Activated T-helper 2 cell treated with anti-CD3 and anti-CD28 coated beads, Interferon-gamma antibody, Interleukin-2, Interleukin-4, amounts not matched to agents 10 μg/mL and 5 μg/mL and 100 μg/mL, durations not matched to agents 14 hours and 24 hours and 36 hours (primary cell): ENCODE measurements at regions not wholly inside any gene's neighbourhood (a gene's known extent, or its start where the extent isn't known, plus 50 kb on each side); places are given as distances from the start of the nearest gene placed in this dataset.

ENCODE experiments used
- DNase-seq: peaks from one replicate; pipeline ENCODE4 v3.0.0; 2021; ENCODE audit warnings: low spot score
- H3K27ac Mint-ChIP-seq: one replicate; pipeline ENCODE4 v1.8.0; 2021; ENCODE audit warnings: mixed read lengths
- H3K27me3 Mint-ChIP-seq: one replicate; pipeline ENCODE4 v1.8.0; 2021; ENCODE audit warnings: low read depth, mixed read lengths
- H3K36me3 Mint-ChIP-seq: one replicate; pipeline ENCODE4 v1.8.0; 2021; ENCODE audit warnings: low read depth, mixed read lengths
- H3K4me1 Mint-ChIP-seq: one replicate; pipeline ENCODE4 v1.8.0; 2021; ENCODE audit warnings: low read depth, mixed read lengths
- H3K4me3 Mint-ChIP-seq: one replicate; pipeline ENCODE4 v1.8.0; 2021; ENCODE audit warnings: low read depth, mild to moderate bottlenecking, moderate library complexity, mixed read lengths
- H3K9me3 Mint-ChIP-seq: one replicate; pipeline ENCODE4 v1.8.0; 2021; ENCODE audit warnings: mixed read lengths
- intact Hi-C: fragments of 100-400 bp; cut with micrococcal nuclease; formaldehyde crosslinking; loops from one replicate; pipeline ENCODE4 v1.15.1; 2023

DNA sequence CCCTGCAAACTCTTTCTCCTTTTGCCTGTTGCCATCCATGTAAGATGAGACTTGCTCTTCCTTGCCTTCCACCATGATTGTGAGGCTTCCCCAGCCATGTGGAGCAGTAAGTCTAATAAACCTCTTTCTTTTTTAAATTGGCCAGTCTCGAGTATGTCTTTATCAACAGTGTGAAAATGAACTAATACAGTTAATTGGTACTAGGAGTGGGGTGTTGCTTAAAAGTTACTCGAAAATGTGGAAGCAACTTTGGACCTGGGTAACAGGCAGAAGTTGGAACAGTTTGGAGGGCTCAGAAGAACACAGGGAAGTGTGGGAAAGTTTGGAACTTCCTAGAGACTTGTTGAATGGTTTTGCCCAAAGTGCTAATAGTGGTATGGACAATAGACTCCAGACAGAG is 359.2 kb upstream of the KHDRBS2 start:
- DNase-seq, result no peak
- H3K9me3 Mint-ChIP-seq, result peaks cover 68% of the 10 kb centered on the region
- no peaks in the 10 kb centered on the region for H3K36me3 Mint-ChIP-seq
- no peaks in the 10 kb centered on the region for H3K4me1 Mint-ChIP-seq
- no peak overlapping the region for H3K4me3 Mint-ChIP-seq
- intact Hi-C loops, result no loop called here
- no peaks in the 10 kb centered on the region for H3K27me3 Mint-ChIP-seq
- no peak overlapping the region for H3K27ac Mint-ChIP-seq

DNA sequence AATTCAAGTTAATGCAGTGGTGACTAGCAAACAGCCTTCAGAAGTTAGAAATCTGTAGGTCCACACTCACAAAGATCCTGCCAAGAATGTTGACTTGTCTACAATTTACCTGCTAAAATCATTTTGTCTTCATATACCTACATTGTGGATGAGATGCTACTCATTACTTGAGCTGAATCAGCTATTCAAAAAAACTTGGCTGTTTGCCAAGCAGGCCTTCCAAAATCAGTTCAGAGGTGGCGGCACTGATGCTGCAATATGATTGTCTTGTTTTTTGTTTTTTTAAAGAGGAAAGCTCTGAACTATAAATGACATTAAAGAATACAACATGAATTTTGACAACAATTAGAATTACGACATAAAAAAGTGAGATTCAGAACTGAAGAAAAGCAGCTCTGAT is 354.7 kb upstream of the KHDRBS2 start:
- no peaks in the 10 kb centered on the region for H3K36me3 Mint-ChIP-seq
- no peak overlapping the region for H3K4me3 Mint-ChIP-seq
- peaks cover 69% of the 10 kb centered on the region for H3K9me3 Mint-ChIP-seq
- H3K27ac Mint-ChIP-seq, result no peak overlapping the region
- intact Hi-C loops, result no loop called here
- no peak for DNase-seq
- H3K4me1 Mint-ChIP-seq, result no peaks in the 10 kb centered on the region
- no peaks in the 10 kb centered on the region for H3K27me3 Mint-ChIP-seq

DNA sequence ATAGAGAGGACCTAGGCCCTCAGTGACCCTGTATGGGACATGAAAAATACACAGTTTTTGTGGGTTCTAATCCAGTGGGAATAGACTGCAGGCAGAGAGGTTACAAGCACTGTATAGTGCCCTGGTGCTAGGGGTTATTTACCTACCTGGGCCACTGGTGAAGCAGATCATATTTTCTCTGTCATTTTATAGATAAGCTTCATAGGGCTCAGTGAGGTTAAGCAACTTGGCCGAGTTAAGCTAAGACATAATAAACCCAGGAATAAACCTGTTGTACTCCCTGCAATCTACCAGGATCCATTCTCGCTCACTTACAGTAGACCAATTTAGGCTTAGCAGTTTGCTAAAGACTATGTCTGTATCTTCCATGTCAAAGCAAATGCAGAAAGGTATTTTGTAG is 340.6 kb upstream of the KHDRBS2 start:
- Mint-ChIP-seq H3K27me3 (no peaks in the 10 kb centered on the region), H3K36me3 (no peaks in the 10 kb centered on the region), H3K4me1 (no peaks in the 10 kb centered on the region), H3K27ac (no peak overlapping the region), H3K4me3 (no peak overlapping the region), H3K9me3 (peaks cover 32% of the 10 kb centered on the region)
- intact Hi-C loops, result no loop called here
- DNase-seq, result no peak

DNA sequence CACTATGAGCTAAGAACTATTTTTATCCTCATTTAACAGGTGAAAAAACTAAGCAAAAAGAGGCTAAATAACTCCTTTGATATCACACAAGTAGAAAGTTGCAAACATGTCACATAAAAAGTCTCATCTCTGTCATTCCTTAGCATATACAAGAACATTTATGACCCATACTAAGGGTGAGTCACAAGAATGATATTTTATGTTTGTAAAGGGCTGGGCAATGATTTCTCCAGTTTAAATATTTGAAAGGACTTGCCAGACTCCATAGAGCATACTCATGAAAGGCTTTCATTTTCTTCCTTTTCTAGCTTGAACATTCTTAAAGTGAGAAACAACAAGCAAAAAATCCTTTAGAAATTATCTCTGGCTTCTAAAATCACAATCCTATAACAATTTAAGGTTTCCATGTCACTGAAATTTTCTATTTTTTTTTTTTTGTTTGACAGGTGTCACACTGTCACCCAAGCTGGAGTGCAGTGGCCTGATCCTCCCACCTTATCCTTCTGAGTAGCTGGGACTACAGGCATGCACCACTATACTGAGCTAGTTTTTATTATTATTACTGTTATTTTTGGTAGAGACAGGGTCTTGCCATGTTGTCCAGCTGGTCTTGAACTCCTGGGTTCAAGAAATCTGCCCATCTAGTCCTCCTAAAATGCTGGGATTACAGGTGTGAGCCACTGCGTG is 338.0 kb upstream of the KHDRBS2 start:
- H3K36me3 Mint-ChIP-seq, result no peaks in the 10 kb centered on the region
- no peaks in the 10 kb centered on the region for H3K27me3 Mint-ChIP-seq
- intact Hi-C loops, result no loop called here
- H3K9me3 Mint-ChIP-seq, result peaks cover 25% of the 10 kb centered on the region
- H3K27ac Mint-ChIP-seq, result no peak overlapping the region
- H3K4me3 Mint-ChIP-seq, result no peak overlapping the region
- H3K4me1 Mint-ChIP-seq, result no peaks in the 10 kb centered on the region
- DNase-seq, result no peak

DNA sequence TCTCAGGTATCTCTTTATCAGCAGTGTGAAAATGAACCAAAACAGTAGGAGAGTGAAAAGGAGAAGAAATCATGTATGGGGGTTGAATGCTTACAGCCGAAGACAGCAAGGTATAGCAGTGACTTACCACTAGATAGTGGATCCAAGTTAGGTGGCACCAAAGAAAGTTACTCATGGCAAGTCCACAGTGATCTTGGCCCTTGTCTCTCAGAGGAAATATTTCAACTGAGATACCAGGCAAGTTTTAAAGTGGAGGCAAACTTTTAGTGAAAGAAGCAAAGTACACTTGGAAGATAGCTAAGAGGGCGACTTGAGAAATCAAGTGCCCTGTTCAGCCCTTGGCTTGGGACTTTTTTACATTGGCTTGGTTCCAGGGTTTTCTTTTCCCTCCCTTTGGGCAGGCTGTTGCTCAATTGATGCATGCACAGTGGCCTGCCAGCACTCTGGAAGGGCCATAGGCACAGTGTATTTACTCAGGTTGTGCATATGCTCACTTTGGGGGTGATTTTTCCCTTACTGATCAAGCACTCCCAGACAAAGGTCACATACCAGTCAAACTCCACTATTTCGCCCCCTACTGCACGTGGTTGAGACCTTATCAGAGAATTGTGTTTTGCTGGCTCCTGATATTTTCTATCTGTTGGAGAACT is 329.5 kb upstream of the KHDRBS2 start:
- intact Hi-C loops, result no loop called here
- Mint-ChIP-seq H3K9me3 (peaks cover 62% of the 10 kb centered on the region), H3K27ac (no peak overlapping the region), H3K4me3 (no peak overlapping the region), H3K4me1 (no peaks in the 10 kb centered on the region), H3K36me3 (no peaks in the 10 kb centered on the region), H3K27me3 (no peaks in the 10 kb centered on the region)
- no peak for DNase-seq

DNA sequence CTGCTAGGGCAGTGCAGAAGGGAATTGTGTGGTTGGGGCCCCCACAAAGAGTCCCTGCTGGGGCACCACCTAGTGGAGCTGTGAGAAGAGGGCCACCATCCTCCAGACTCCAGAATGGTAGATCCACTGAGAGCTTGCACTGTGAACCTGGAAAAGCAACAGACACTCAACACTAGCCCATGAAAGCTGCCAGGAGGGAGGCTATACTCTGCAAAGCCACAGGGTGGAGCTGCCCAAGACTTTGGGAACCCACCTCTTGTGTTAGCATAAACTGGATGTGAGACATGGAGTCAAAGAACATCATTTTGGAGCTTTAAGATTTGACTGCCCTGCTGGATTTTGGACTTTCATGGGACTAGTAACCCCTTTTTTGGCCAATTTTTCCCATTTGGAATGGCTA is 328.4 kb upstream of the KHDRBS2 start:
- no peak overlapping the region for H3K27ac Mint-ChIP-seq
- no peak overlapping the region for H3K4me3 Mint-ChIP-seq
- DNase-seq, result no peak
- intact Hi-C loops, result no loop called here
- H3K9me3 Mint-ChIP-seq, result peaks cover 66% of the 10 kb centered on the region
- no peaks in the 10 kb centered on the region for H3K4me1 Mint-ChIP-seq
- no peaks in the 10 kb centered on the region for H3K27me3 Mint-ChIP-seq
- no peaks in the 10 kb centered on the region for H3K36me3 Mint-ChIP-seq

DNA sequence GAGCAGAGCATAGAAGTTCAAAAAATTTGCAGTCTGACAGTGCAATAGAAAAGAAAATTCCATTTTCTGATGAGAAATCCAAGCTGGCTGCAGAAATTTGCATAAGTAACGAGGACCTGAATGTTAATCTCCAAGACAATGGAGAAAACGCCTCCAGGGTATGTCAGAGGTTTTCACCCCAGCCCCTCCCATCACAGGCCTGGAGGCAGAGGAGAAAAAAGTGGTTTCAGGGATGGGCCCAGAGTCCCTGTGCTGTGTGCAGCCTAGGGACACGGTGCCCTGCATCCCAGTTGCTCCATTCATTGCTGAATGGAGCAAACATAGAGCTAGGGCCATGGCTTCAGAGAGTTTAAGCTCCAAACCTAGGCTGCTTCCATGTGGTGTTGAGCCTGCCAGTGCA is 327.9 kb upstream of the KHDRBS2 start:
- Mint-ChIP-seq H3K4me1 (no peaks in the 10 kb centered on the region), H3K36me3 (no peaks in the 10 kb centered on the region), H3K9me3 (peaks cover 70% of the 10 kb centered on the region), H3K27ac (no peak overlapping the region), H3K27me3 (no peaks in the 10 kb centered on the region), H3K4me3 (no peak overlapping the region)
- intact Hi-C loops, result no loop called here
- no peak for DNase-seq

DNA sequence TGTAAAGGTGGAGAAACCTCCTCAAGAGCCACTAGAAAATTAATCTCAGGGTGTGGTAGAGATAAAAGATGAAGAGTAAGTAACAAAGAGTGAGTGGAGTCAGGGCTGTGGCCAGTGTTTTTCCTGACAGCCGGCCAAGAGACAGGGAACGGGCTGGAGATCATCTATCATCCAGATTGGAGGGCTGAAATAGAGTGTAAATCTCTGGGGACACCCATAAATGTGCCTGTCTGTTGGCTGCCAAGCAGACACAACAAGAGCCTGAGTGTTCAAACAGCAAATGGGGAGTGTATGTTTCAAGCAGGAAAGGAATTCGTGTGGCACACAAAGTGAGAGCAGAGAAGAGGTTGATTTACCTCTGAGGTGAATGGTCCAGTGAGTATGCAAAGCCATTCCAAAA is 326.4 kb upstream of the KHDRBS2 start:
- Mint-ChIP-seq H3K9me3 (peaks cover 68% of the 10 kb centered on the region), H3K4me1 (no peaks in the 10 kb centered on the region), H3K27me3 (no peaks in the 10 kb centered on the region), H3K27ac (no peak overlapping the region), H3K36me3 (no peaks in the 10 kb centered on the region), H3K4me3 (no peak overlapping the region)
- DNase-seq, result no peak
- intact Hi-C loops, result no loop called here

DNA sequence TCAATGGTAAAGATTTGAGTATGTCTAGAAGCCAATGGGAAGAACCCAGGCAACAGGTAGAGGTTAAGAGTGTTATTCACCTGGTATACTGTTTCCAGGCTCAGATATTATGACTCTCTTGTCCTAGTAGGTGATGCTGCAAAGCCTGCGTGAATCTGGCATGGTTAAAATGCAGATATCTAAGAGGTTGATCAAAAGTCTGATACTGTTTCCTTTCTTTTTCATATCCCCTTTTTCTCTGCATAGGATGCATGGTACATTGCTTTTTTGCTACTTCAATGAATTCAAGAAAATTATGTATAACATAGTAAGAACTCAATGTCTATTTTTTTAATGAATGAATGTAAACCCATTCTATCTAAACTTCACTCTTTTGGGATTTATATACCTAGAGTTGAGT is 284.3 kb upstream of the KHDRBS2 start:
- H3K9me3 Mint-ChIP-seq, result peaks cover 33% of the 10 kb centered on the region
- no peaks in the 10 kb centered on the region for H3K4me1 Mint-ChIP-seq
- no peaks in the 10 kb centered on the region for H3K36me3 Mint-ChIP-seq
- intact Hi-C loops, result no loop called here
- H3K27ac Mint-ChIP-seq, result no peak overlapping the region
- H3K4me3 Mint-ChIP-seq, result no peak overlapping the region
- no peak for DNase-seq
- H3K27me3 Mint-ChIP-seq, result no peaks in the 10 kb centered on the region

DNA sequence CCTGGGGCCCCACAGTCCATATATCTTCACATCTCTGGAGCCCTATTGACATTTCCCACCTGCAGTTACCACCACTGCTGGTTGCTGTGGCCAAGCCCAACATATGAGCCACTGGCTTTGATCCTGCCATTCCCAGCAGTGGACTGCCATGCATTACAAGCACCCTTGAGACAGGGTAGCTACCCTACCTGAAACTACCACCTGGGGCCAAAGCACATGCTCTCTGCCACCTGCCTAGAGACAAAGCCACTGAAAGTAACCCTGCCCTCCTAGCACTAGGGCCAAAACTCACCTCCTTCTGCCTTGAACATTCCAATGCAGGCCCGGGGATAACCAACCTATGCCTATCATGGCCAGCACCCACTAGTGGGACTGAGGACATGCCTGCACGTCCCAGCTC is 255.5 kb upstream of the KHDRBS2 start:
- Mint-ChIP-seq H3K27ac (no peak overlapping the region), H3K9me3 (peaks cover 36% of the 10 kb centered on the region), H3K27me3 (no peaks in the 10 kb centered on the region), H3K4me1 (no peaks in the 10 kb centered on the region), H3K36me3 (no peaks in the 10 kb centered on the region), H3K4me3 (no peak overlapping the region)
- DNase-seq, result no peak
- intact Hi-C loops, result no loop called here

DNA sequence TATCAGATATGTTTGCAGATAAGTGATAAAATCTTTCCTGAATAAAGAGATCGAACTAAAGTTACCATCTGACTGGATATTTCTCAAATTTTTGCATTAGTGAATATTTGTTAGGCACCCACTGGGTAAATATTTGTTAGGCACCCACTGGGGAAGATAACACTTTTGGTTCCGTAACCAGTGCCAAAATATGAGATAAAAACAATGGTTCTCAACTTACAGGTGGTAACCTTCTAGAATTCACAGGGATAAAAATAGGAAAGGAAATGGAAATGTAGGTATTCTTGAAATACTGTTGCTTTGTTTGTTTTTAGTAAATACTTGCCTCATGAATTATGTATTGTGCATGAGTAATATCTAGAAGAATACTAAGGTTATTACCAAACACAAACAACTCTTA is 245.0 kb upstream of the KHDRBS2 start:
- H3K36me3 Mint-ChIP-seq, result no peaks in the 10 kb centered on the region

DNA sequence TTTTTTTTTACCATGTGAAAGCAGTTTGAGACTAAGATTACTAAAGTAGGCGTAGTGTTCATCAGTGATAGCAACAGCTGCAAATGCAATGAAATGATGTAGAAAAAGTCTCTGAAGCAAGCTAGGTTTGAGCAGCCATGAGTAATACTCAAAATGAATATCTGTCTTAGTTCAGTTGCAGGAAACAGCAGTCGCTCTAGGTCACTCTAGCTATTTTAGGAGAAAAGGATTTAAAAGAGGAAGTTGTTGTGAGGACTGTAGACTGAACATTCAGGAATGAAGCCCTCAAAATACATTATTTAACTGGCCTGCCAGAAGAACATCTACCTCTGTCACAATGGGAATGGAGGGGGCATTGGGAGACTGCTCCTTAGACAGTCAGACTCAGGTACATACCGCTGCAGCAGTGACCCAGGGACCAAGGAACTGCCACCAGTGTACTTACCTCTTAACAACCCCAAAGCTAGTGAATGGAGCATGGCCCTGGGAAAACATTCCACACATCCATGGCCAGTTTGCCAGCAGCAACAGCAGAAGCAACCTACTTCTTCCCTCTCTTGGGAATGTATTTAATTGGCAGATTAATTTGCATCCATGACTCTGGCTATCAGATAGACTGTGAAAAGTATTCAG is 243.0 kb upstream of the KHDRBS2 start:
- H3K27me3 Mint-ChIP-seq, result no peaks in the 10 kb centered on the region
- intact Hi-C loops, result no loop called here

More for the DNA sequence above, 245.0 kb upstream of the KHDRBS2 start:
- no peaks in the 10 kb centered on the region for H3K27me3 Mint-ChIP-seq
- peaks cover 31% of the 10 kb centered on the region for H3K9me3 Mint-ChIP-seq
- H3K4me3 Mint-ChIP-seq, result no peak overlapping the region
- H3K4me1 Mint-ChIP-seq, result no peaks in the 10 kb centered on the region
- H3K27ac Mint-ChIP-seq, result no peak overlapping the region
- DNase-seq, result no peak
- intact Hi-C loops, result no loop called here

DNA sequence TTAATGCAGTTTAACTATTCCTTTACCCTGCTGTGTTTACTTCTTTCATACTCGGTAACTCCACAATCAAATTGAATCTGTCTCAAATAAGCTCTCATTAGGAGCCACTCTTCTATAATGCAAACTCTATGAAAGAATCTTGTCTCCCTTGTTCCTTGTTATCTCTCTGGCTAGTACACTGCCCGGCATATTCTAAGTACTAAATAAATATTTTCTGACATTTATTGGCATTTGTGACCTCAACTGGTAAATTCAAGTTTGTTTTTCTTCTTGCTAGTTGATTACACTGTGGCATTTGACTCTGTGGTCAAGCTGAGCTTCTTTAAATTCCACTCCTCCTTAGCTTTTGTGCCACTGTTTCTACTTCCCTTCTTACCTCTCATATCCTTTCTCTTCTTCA is 237.6 kb upstream of the KHDRBS2 start:
- intact Hi-C loops, result no loop called here
- Mint-ChIP-seq H3K4me1 (no peaks in the 10 kb centered on the region), H3K4me3 (no peak overlapping the region), H3K27me3 (no peaks in the 10 kb centered on the region), H3K9me3 (peaks cover 52% of the 10 kb centered on the region), H3K36me3 (no peaks in the 10 kb centered on the region), H3K27ac (no peak overlapping the region)
- no peak for DNase-seq

More for the DNA sequence above, 243.0 kb upstream of the KHDRBS2 start:
- Mint-ChIP-seq H3K4me3 (no peak overlapping the region), H3K27ac (no peak overlapping the region), H3K4me1 (no peaks in the 10 kb centered on the region), H3K36me3 (no peaks in the 10 kb centered on the region), H3K9me3 (peaks cover 40% of the 10 kb centered on the region)
- no peak for DNase-seq
